ENCODE measurements at regions not wholly inside any gene's neighbourhood (a gene's known extent, or its start where the extent isn't known, plus 50 kb on each side); places are given as distances from the start of the nearest gene placed in this dataset.
A peak's percentile ranks its signal among the peaks of the same experiment; 100 is the strongest.

GRCh38 chr7:131015657-131015958 lies 281.6 kb upstream of the KLF14 start:
- Histone ChIP-seq H2BK5ac (ENCODE audit: low read depth, low read length, poor library complexity) (no peak overlapping the region), H2BK12ac (ENCODE audit: low read length) (no peak overlapping the region), H2BK120ac (ENCODE audit: insufficient read depth, low read length, poor library complexity) (no peak overlapping the region), H3K4me2 (ENCODE audit: low read length) (no peak overlapping the region), H3K27me3 (ENCODE audit: insufficient read depth, low read length) (no peaks in the 10 kb centered on the region), H3K23ac (ENCODE audit: low read length) (no peak overlapping the region), H3K4me1 (ENCODE audit: control insufficient read depth in 1 of 2, insufficient read depth in 2 of 2, low read length in 2 of 2) (no peaks in the 10 kb centered on the region), H3K9me3 (ENCODE audit: insufficient read depth, low read depth, low read length) (peaks cover 2% of the 10 kb centered on the region), H3K14ac (ENCODE audit: low read length) (no peak overlapping the region), H3K9ac (ENCODE audit: low read length) (no peak overlapping the region), H3K27ac (ENCODE audit: low read depth, low read length) (no peak overlapping the region), H2AK5ac (ENCODE audit: low read length) (no peak overlapping the region), H3K18ac (ENCODE audit: low read length) (no peak overlapping the region), H3K79me1 (ENCODE audit: low read length) (no peaks in the 10 kb centered on the region), H3K36me3 (ENCODE audit: control insufficient read depth in 1 of 2, insufficient read depth in 2 of 2, low read length in 2 of 2) (no peaks in the 10 kb centered on the region), H4K8ac (ENCODE audit: low read depth, low read length) (no peak overlapping the region), H4K91ac (ENCODE audit: low read depth, low read length) (no peak overlapping the region), H3K4me3 (ENCODE audit: low read depth, low read length) (no peak overlapping the region), H3K79me2 (ENCODE audit: control insufficient read depth, insufficient read depth, low read length, poor library complexity) (no peaks in the 10 kb centered on the region), H4K12ac (ENCODE audit: low read depth, low read length) (no peak overlapping the region), H2AFZ (ENCODE audit: insufficient read depth, low read length, poor library complexity) (no peak overlapping the region), H3K4ac (ENCODE audit: low read depth, low read length) (no peak overlapping the region)
- no CpG with 5 or more reads among the region's 3 CpGs for WGBS (ENCODE audit: extremely low coverage, insufficient coverage, insufficient read length)
- peak; percentile 65 to 76 for DNase-seq

GRCh38 chr7:131016230-131016629 lies 282.2 kb upstream of the KLF14 start:
- Histone ChIP-seq H4K91ac (ENCODE audit: low read depth, low read length) (no peak overlapping the region), H4K8ac (ENCODE audit: low read depth, low read length) (no peak overlapping the region), H3K4me2 (ENCODE audit: low read length) (no peak overlapping the region), H3K79me1 (ENCODE audit: low read length) (no peaks in the 10 kb centered on the region), H3K4me3 (ENCODE audit: low read depth, low read length) (no peak overlapping the region), H3K27me3 (ENCODE audit: insufficient read depth, low read length) (no peaks in the 10 kb centered on the region), H2BK120ac (ENCODE audit: insufficient read depth, low read length, poor library complexity) (no peak overlapping the region), H3K14ac (ENCODE audit: low read length) (no peak overlapping the region), H2AK5ac (ENCODE audit: low read length) (no peak overlapping the region), H2AFZ (ENCODE audit: insufficient read depth, low read length, poor library complexity) (no peak overlapping the region), H3K79me2 (ENCODE audit: control insufficient read depth, insufficient read depth, low read length, poor library complexity) (no peaks in the 10 kb centered on the region), H3K27ac (ENCODE audit: low read depth, low read length) (no peak overlapping the region), H3K4ac (ENCODE audit: low read depth, low read length) (no peak overlapping the region), H3K9ac (ENCODE audit: low read length) (no peak overlapping the region), H2BK12ac (ENCODE audit: low read length) (no peak overlapping the region), H3K9me3 (ENCODE audit: insufficient read depth, low read depth, low read length) (peaks cover 2% of the 10 kb centered on the region), H3K23ac (ENCODE audit: low read length) (no peak overlapping the region), H3K18ac (ENCODE audit: low read length) (no peak overlapping the region), H3K36me3 (ENCODE audit: control insufficient read depth in 1 of 2, insufficient read depth in 2 of 2, low read length in 2 of 2) (no peaks in the 10 kb centered on the region), H3K4me1 (ENCODE audit: control insufficient read depth in 1 of 2, insufficient read depth in 2 of 2, low read length in 2 of 2) (no peaks in the 10 kb centered on the region), H2BK5ac (ENCODE audit: low read depth, low read length, poor library complexity) (no peak overlapping the region), H4K12ac (ENCODE audit: low read depth, low read length) (no peak overlapping the region)
- no CpG with 5 or more reads among the region's 1 CpG for WGBS (ENCODE audit: extremely low coverage, insufficient coverage, insufficient read length)
- peak; percentile 45 to 72 for DNase-seq

GRCh38 chr7:131019351-131019750 lies 285.3 kb upstream of the KLF14 start:
- Histone ChIP-seq H3K18ac (ENCODE audit: low read length) (no peak overlapping the region), H3K9me3 (ENCODE audit: insufficient read depth, low read depth, low read length) (no peaks in the 10 kb centered on the region), H3K36me3 (ENCODE audit: control insufficient read depth in 1 of 2, insufficient read depth in 2 of 2, low read length in 2 of 2) (no peaks in the 10 kb centered on the region), H3K4ac (ENCODE audit: low read depth, low read length) (no peak overlapping the region), H3K14ac (ENCODE audit: low read length) (no peak overlapping the region), H3K4me2 (ENCODE audit: low read length) (no peak overlapping the region), H3K4me3 (ENCODE audit: low read depth, low read length) (no peak overlapping the region), H2BK12ac (ENCODE audit: low read length) (no peak overlapping the region), H3K4me1 (ENCODE audit: control insufficient read depth in 1 of 2, insufficient read depth in 2 of 2, low read length in 2 of 2) (no peaks in the 10 kb centered on the region), H4K91ac (ENCODE audit: low read depth, low read length) (no peak overlapping the region), H4K8ac (ENCODE audit: low read depth, low read length) (no peak overlapping the region), H3K27ac (ENCODE audit: low read depth, low read length) (no peak overlapping the region), H3K23ac (ENCODE audit: low read length) (no peak overlapping the region), H2AK5ac (ENCODE audit: low read length) (no peak overlapping the region), H3K27me3 (ENCODE audit: insufficient read depth, low read length) (no peaks in the 10 kb centered on the region), H2BK120ac (ENCODE audit: insufficient read depth, low read length, poor library complexity) (no peak overlapping the region), H3K79me2 (ENCODE audit: control insufficient read depth, insufficient read depth, low read length, poor library complexity) (no peaks in the 10 kb centered on the region), H3K9ac (ENCODE audit: low read length) (no peak overlapping the region), H4K12ac (ENCODE audit: low read depth, low read length) (no peak overlapping the region), H2BK5ac (ENCODE audit: low read depth, low read length, poor library complexity) (no peak overlapping the region), H3K79me1 (ENCODE audit: low read length) (no peaks in the 10 kb centered on the region), H2AFZ (ENCODE audit: insufficient read depth, low read length, poor library complexity) (no peak overlapping the region)
- DNase-seq: no peak
- WGBS (ENCODE audit: extremely low coverage, insufficient coverage, insufficient read length): no CpG with 5 or more reads among the region's 1 CpG

- Histone ChIP-seq H2AK5ac (ENCODE audit: low read length) (no peak overlapping the region), H2BK12ac (ENCODE audit: low read length) (no peak overlapping the region), H3K79me2 (ENCODE audit: control insufficient read depth, insufficient read depth, low read length, poor library complexity) (no peaks in the 10 kb centered on the region), H3K18ac (ENCODE audit: low read length) (no peak overlapping the region), H4K91ac (ENCODE audit: low read depth, low read length) (no peak overlapping the region), H3K23ac (ENCODE audit: low read length) (no peak overlapping the region), H3K36me3 (ENCODE audit: control insufficient read depth in 1 of 2, insufficient read depth in 2 of 2, low read length in 2 of 2) (no peaks in the 10 kb centered on the region), H3K4me1 (ENCODE audit: control insufficient read depth in 1 of 2, insufficient read depth in 2 of 2, low read length in 2 of 2) (no peaks in the 10 kb centered on the region), H3K4me3 (ENCODE audit: low read depth, low read length) (no peak overlapping the region), H2BK120ac (ENCODE audit: insufficient read depth, low read length, poor library complexity) (no peak overlapping the region), H3K9me3 (ENCODE audit: insufficient read depth, low read depth, low read length) (no peaks in the 10 kb centered on the region), H4K12ac (ENCODE audit: low read depth, low read length) (no peak overlapping the region), H4K8ac (ENCODE audit: low read depth, low read length) (no peak overlapping the region), H2AFZ (ENCODE audit: insufficient read depth, low read length, poor library complexity) (no peak overlapping the region), H2BK5ac (ENCODE audit: low read depth, low read length, poor library complexity) (no peak overlapping the region), H3K27me3 (ENCODE audit: insufficient read depth, low read length) (no peaks in the 10 kb centered on the region), H3K4ac (ENCODE audit: low read depth, low read length) (no peak overlapping the region), H3K27ac (ENCODE audit: low read depth, low read length) (no peak overlapping the region), H3K4me2 (ENCODE audit: low read length) (no peak overlapping the region), H3K9ac (ENCODE audit: low read length) (no peak overlapping the region), H3K79me1 (ENCODE audit: low read length) (no peaks in the 10 kb centered on the region), H3K14ac (ENCODE audit: low read length) (no peak overlapping the region)
- WGBS (ENCODE audit: extremely low coverage, insufficient coverage, insufficient read length): no CpG with 5 or more reads among the region's 7 CpGs
- DNase-seq: no peak
These were observed 286.8 kb upstream of the KLF14 start for GRCh38 chr7:131020759-131021261.

Data from trophoblast cell (in vitro differentiated cells and primary cell).